HG02884 (cell line): ENCODE measurements at regions not wholly inside any gene's neighbourhood (a gene's known extent, or its start where the extent isn't known, plus 50 kb on each side); places are given as distances from the start of the nearest gene placed in this dataset.
"Not testable (repeated sequence)": the region's sequence is repeated elsewhere in the genome, so short reads cannot be mapped to it uniquely, and the experiment has no call there.

ENCODE experiments used
- ATAC-seq: cut with Tn5 transposase; IDR thresholded peaks from one replicate; pipeline ENCODE4 v1.9.1; 2021; ENCODE audit warnings: mild to moderate bottlenecking, moderate library complexity; ENCODE audit not compliant: unreplicated experiment

- ATAC-seq, result no peak
These were observed 129.7 kb upstream of the NFIA start for GRCh38 chr1:60952612-60953111.

- no peak for ATAC-seq
These were observed 131.9 kb upstream of the NFIA start for GRCh38 chr1:60950224-60951063.

DNA sequence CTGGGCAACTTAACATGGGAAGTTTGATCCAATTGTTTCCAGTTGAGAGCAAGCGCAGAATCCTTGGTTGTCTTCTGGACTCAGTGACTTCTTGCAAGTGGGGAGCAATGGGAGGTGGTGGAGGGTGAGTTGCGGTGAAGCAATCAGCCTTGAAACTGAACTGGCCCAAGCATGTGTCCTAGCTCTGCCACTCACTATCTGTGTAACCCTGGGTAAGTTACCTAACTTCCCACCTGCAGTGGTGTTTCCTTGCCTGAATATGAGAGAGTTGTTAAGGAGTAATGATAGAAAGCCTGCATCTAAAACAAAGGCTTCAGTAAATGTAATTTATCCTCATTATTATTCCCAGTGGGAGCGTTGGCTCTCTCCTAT, 132.5 kb upstream of the NFIA start:
- no peak for ATAC-seq

DNA sequence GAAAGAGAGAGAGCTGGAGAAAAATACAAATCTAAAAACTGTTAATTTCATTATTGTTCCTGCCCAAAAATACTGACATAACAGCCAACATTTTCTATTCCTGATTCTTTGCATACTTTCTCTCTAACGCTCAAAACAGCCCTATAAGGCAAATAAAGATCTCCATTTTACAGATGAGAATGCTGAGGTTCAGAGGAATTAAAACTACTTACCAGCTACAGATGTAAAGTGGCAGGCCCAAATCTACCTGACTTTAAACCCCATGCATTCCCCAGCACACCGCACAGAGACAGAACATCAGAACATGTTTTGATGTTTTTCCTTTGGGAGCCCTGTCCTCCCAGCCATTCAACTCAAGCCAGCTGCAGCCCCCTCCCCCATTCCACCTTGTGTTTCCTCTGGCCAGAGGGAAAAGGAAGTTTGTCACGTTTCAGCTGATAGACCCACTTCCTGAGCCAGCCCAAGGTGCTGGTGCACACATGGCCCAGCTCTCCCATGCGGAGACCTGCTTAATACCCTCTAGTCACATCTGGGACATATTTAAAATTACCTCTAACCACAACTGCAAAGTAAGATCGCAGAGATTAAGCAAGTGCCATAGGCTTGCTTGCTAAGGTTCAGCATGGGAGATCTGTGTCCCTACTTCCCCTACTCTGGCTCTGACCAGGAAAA, 133.1 kb upstream of the NFIA start:
- no peak for ATAC-seq

- ATAC-seq, result no peak
These were observed 133.9 kb upstream of the NFIA start for GRCh38 chr1:60948486-60948885.

GRCh38 chr1:60947367-60947766, 135.0 kb upstream of the NFIA start:
- no peak for ATAC-seq

- peak; percentile 99 for ATAC-seq
These were observed 139.3 kb upstream of the NFIA start for GRCh38 chr1:60942896-60943638.

DNA sequence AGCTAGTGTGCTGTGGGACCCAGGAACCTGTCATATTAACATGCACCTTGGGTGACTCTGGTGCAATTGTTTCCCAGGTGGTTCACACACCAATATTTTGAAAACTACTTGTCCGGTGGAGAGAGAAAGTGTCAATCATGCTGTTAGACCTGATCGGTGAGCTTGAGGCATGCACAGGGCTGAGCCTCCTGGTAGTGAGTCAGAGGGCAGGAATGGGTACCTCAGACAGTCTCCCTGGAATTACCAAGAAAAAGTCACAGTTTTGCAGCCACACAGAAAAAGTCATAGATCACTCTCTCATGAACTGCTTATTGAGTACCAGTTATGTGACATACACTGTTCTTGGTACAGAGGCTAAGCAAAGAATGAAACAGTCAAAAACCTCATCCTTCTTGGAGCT, 140.1 kb upstream of the NFIA start:
- ATAC-seq, result no peak

- not testable (repeated sequence) for ATAC-seq
These were observed 141.7 kb upstream of the NFIA start for GRCh38 chr1:60940685-60941084.

GRCh38 chr1:60937720-60938119, 144.6 kb upstream of the NFIA start:
- no peak for ATAC-seq

DNA sequence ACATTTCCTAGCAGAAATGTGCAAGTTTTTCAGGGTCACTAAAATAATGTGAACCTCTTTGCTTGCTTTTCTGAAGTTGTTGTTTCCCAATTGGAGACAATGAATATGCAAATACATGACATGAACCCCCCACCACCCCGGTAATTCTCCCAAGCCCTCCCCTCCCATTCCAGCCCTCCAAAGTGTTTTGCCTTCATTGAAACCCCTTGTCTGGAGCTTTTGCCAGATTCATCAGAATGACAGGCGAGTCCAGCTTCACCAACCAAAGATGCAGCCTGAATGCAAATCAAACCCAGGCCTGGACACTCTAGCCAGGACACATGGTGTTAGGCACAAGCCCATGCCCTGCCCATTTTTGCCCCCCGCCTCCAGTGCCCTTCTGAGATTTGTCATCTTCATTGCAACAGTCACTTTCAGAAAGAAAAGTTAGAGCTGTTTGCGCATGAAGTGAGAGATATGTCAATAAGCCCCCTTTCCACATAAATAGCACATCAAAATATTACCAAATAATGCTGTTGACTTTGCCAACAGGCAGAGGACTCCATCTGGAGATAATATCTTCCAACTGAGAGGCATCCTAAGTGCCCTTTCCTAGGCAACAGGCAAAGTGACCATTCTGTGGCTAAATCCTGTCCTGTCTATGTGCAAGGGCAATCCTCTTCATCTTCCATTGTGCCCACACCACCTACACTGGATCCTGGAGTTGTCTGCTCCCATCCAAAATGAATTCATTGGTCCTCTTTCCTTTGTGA, 145.6 kb upstream of the NFIA start:
- ATAC-seq, result no peak

GRCh38 chr1:60936163-60936562, 146.2 kb upstream of the NFIA start:
- ATAC-seq, result no peak

DNA sequence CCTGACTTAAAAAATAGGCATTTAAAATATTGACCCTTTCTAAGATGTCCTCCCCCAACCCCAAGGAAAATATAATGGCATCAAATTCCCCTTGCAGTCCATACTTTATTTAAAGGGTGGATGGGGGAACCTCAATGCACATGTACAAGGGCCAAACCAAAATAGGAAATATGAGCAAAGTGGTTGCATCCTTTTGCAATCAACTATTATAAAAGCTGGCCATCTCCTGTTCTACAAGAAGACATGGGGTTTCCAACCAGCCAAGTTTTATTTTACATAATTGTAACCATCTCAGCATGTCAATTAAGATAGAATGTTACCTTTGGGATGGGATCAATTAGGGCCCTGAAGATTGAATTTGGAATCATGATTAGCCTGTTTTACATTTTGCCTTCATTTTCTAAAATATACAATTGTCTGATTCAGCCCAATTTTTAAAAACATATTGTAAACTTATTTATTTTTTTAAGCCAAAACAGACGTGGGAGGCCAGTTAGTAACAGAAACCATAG, 146.7 kb upstream of the NFIA start:
- no peak for ATAC-seq

- ATAC-seq, result no peak
These were observed 152.2 kb upstream of the NFIA start for GRCh38 chr1:60930130-60930529.

GRCh38 chr1:60924964-60925798, 157.2 kb upstream of the NFIA start:
- no peak for ATAC-seq

DNA sequence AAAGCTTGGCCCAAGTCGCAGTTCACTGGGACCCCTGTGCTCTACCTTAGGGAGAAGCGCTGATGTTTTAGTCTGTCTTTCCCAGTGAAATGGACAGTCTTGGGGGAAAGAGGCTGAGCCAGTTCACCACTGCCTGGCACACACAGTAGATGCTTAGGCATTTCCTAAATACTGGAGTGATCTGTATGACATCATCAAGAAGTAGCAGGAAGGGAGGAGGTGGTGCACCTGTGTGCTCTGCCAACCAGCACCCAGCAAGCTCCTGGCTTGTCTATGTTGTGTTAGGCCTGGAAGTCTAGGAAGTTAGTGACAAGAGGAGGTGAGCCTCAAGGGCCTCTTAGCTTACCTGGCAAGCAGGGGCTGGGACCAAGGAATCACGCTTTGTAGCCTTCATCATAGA, 158.2 kb upstream of the NFIA start:
- ATAC-seq, result no peak

DNA sequence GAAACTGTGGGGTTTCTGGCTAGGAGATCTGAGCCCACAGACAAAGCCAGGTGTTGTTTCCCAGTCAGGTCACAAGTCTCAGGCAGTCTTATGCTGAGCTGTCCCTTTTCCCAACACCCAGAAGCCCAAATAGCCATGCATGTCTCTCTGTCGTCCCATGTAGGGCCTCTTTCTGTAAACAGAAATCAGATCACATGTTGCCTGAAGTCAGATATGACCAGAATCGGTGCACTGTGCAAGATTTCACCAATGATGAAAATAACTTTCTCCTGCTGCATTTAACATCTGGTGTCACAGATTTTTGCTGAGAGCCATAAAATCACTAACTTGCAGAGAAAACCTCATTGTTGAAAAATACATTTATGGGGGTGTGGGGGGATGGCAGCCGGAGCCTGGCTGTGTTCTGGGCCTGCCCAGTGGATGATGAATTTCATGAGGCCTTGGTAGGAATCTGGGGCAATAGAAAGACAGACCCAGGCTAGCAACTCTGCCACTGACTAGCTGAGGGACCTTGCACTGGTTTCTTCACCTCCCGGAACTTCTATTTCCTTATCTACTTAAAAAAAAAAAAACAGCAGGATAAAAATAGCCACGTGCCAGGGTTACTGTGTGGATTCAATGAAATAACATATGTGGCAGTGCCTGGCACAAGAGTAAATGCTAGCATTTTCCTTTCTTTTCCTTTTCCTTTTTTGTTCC, 158.8 kb upstream of the NFIA start:
- no peak for ATAC-seq

- ATAC-seq, result no peak
These were observed 160.1 kb upstream of the NFIA start for GRCh38 chr1:60922304-60922703.

- ATAC-seq, result no peak
These were observed 161.2 kb upstream of the NFIA start for GRCh38 chr1:60921175-60921574.
